HG03097 (cell line): ENCODE measurements at regions not wholly inside any gene's neighbourhood (a gene's known extent, or its start where the extent isn't known, plus 50 kb on each side); places are given as distances from the start of the nearest gene placed in this dataset.
A peak's percentile ranks its signal among the peaks of the same experiment; 100 is the strongest.
"Not testable (repeated sequence)": the region's sequence is repeated elsewhere in the genome, so short reads cannot be mapped to it uniquely, and the experiment has no call there.

Experiments
- ATAC-seq: cut with Tn5 transposase; IDR thresholded peaks from one replicate; pipeline ENCODE4 v1.9.1; 2021; ENCODE audit not compliant: unreplicated experiment, low FRiP score

GRCh38 chr4:141290771-141291170 is 70.1 kb downstream of the ZNF330 start:
- ATAC-seq, result no peak

GRCh38 chr4:141294306-141294705 is 73.6 kb downstream of the ZNF330 start:
- no peak for ATAC-seq

GRCh38 chr4:141301216-141301615 is 80.5 kb downstream of the ZNF330 start:
- no peak for ATAC-seq

GRCh38 chr4:141302924-141303323 is 82.2 kb downstream of the ZNF330 start:
- no peak for ATAC-seq

GRCh38 chr4:141304346-141304745 is 83.7 kb downstream of the ZNF330 start:
- ATAC-seq, result no peak

- no peak for ATAC-seq
Measured at GRCh38 chr4:141306331-141306730, 85.6 kb downstream of the ZNF330 start.

- ATAC-seq, result peak; percentile 100
Measured at GRCh38 chr4:141307241-141307689, 86.6 kb downstream of the ZNF330 start.

GRCh38 chr4:141309874-141310273 is 89.2 kb downstream of the ZNF330 start:
- ATAC-seq, result no peak

- no peak for ATAC-seq
Measured at GRCh38 chr4:141311246-141312204, 90.8 kb downstream of the ZNF330 start.

GRCh38 chr4:141314627-141315026 is 93.9 kb downstream of the ZNF330 start:
- no peak for ATAC-seq

GRCh38 chr4:141328560-141329173 is 108.0 kb downstream of the ZNF330 start:
- no peak for ATAC-seq

GRCh38 chr4:141329174-141329569 is 108.5 kb downstream of the ZNF330 start:
- ATAC-seq, result no peak

- ATAC-seq, result no peak
Measured at GRCh38 chr4:141330616-141331015, 109.9 kb downstream of the ZNF330 start.

- no peak for ATAC-seq
Measured at GRCh38 chr4:141331534-141332358, 111.1 kb downstream of the ZNF330 start.

GRCh38 chr4:141332359-141333181 is 111.9 kb downstream of the ZNF330 start:
- ATAC-seq, result not testable (repeated sequence)

GRCh38 chr4:141333456-141334230 is 112.9 kb downstream of the ZNF330 start:
- ATAC-seq, result not testable (repeated sequence)

GRCh38 chr4:141335166-141335565 is 114.5 kb downstream of the ZNF330 start:
- no peak for ATAC-seq

- no peak for ATAC-seq
Measured at GRCh38 chr4:141338238-141338637, 117.5 kb downstream of the ZNF330 start.

- no peak for ATAC-seq
Measured at GRCh38 chr4:141339391-141339790, 118.7 kb downstream of the ZNF330 start.
